HUES64 (cell line): ENCODE measurements at regions not wholly inside any gene's neighbourhood (a gene's known extent, or its start where the extent isn't known, plus 50 kb on each side); places are given as distances from the start of the nearest gene placed in this dataset.

Experiments used
- H3K27ac ChIP-seq: 2 replicates; pipeline ENCODE4 v1.7.0; 2013; ENCODE audit warnings: low read depth, low read length, inconsistent platforms
- H3K27me3 ChIP-seq: 2 replicates; pipeline ENCODE4 v1.6.1; 2013; ENCODE audit warnings: mild to moderate bottlenecking, low read length; ENCODE audit not compliant: insufficient read depth
- H3K36me3 ChIP-seq: 2 replicates; pipeline ENCODE4 v1.6.1; 2013; ENCODE audit warnings: mild to moderate bottlenecking, low read length; ENCODE audit not compliant: insufficient read depth
- H3K4me1 ChIP-seq: 2 replicates; pipeline ENCODE4 v1.6.1; 2013; ENCODE audit warnings: mild to moderate bottlenecking, low read length, moderate library complexity; ENCODE audit not compliant: insufficient read depth
- H3K4me3 ChIP-seq: 2 replicates; pipeline ENCODE4 v1.5.1; 2013; ENCODE audit warnings: mild to moderate bottlenecking, low read length, moderate library complexity
- H3K9ac ChIP-seq: 2 replicates; pipeline ENCODE4 v1.6.1; 2013; ENCODE audit warnings: mild to moderate bottlenecking, low read depth, low read length
- H3K9me3 ChIP-seq: 2 replicates; pipeline ENCODE4 v1.6.1; 2013; ENCODE audit warnings: low read depth, low read length; ENCODE audit not compliant: insufficient read depth
- WGBS: fragments of 150-250, 120-280 bp; methylation state at CpG from one replicate; pipeline ENCODE4 v1.1.7; 2013; ENCODE audit warnings: missing lambda C conversion rate; 5-methylcytosine and 5-hydroxymethylcytosine counted together

DNA sequence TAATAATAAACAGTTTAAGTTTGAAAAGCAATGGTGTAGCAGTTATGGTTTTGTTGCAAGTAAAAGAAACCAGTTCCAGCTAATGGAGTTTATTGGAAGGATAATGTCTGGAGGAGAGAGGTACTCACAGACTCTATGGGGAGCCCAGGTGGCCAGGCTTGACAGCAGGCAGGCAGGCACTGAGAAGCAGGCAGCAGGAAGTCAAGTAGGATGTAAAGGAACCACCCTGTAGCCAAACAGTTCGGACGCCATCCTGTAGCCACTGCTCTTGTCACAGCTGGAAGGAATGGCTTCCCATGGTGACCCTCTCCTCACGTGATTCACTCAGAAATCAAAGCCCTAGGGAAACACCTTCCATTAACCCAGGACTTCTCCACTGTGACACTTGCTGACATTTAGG is 96.7 kb upstream of the MC3R start:
- Histone ChIP-seq H3K9ac (no peak overlapping the region), H3K9me3 (peaks cover 98% of the 10 kb centered on the region), H3K27me3 (no peaks in the 10 kb centered on the region), H3K4me1 (no peaks in the 10 kb centered on the region), H3K4me3 (no peak overlapping the region), H3K36me3 (no peaks in the 10 kb centered on the region), H3K27ac (no peak overlapping the region)
- 65% methylated on average over 3 of the region's 3 CpGs for WGBS

DNA sequence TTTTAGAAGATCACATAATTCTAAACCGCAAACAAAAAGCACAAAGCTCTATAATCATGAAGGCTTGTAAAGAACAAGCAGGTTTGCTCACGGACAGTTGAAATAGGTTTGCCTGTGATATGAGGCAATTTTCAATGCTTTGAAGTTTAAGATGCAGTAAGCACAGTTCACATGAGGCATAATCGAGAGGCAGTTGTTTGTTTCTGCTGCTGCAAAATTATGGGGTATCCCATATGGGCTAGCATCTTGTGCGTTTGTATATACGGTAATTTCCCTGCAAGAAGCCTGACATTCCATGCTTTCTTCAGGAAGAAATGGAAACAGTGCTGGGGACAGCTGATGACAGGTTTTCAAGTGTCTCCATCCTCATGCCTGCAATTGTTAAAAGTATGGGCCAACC is 94.6 kb upstream of the MC3R start:
- Histone ChIP-seq H3K9me3 (peaks cover 99% of the 10 kb centered on the region), H3K4me3 (no peak overlapping the region), H3K27ac (no peak overlapping the region), H3K36me3 (no peaks in the 10 kb centered on the region), H3K27me3 (no peaks in the 10 kb centered on the region), H3K9ac (no peak overlapping the region), H3K4me1 (no peaks in the 10 kb centered on the region)
- WGBS, result 79% methylated on average over 4 of the region's 5 CpGs

- 58% methylated on average over 5 of the region's 5 CpGs for WGBS
- Histone ChIP-seq H3K36me3 (no peaks in the 10 kb centered on the region), H3K4me1 (no peaks in the 10 kb centered on the region), H3K27me3 (no peaks in the 10 kb centered on the region), H3K9ac (no peak overlapping the region), H3K9me3 (peaks cover 98% of the 10 kb centered on the region), H3K27ac (no peak overlapping the region), H3K4me3 (no peak overlapping the region)
Measured at GRCh38 chr20:56155625-56156024, 92.9 kb upstream of the MC3R start.

DNA sequence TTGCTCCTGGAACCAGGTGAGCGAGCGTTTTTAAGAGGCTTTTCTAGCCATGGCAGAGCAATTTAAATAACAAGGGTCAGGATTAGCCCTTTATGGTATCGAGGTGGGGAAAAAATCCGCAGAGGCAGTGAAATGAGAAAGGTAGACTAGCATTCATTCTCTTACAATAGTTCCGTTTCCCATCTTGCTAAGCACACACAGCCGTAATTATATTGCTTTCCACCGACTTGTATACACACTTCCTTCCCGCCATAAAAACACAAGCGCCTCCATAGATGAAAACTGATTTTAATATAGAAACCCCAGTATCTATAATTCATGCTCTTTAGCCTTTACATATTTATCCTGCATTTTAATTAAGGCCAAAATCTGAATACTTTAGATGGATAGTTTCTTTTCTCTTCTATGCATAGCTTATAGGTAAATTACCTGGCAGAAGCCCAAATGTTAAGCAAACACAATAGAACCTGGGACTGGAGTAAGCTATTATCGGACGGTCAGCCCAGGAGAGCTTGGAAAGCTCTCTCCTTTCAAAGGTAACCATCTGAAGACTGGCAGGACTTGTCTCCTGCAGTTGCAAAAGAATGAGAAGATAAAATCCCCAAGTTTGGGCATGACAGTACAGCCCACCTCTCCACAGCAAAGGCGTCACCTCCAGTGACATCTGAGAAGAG is 90.9 kb upstream of the MC3R start:
- Histone ChIP-seq H3K4me1 (no peaks in the 10 kb centered on the region), H3K27ac (no peak overlapping the region), H3K27me3 (no peaks in the 10 kb centered on the region), H3K36me3 (no peaks in the 10 kb centered on the region), H3K4me3 (no peak overlapping the region), H3K9me3 (peaks cover 98% of the 10 kb centered on the region), H3K9ac (no peak overlapping the region)
- WGBS, result 85% methylated on average over 12 of the region's 12 CpGs

DNA sequence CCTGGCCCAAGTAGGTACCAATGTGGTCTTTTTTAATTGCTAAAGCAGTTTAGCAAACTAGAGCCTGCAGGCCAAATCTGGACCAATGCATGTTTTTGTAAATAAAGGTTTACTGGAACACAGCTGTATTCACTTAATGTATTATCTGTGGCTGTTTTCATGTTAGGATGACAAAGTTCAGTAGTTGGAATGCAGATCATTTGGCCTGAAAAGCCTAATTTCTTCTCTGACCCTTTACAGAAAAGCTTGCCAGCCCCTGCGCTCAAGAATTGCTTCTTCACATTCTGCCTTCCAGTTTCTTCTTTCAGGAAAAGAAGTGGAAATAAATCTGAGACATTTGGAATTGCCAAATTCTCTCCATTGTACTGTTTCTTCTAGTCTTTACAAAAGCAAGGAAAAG is 90.0 kb upstream of the MC3R start:
- H3K9ac ChIP-seq, result no peak overlapping the region
- WGBS, result 92% methylated on average over 1 of the region's 1 CpG
- H3K4me3 ChIP-seq, result no peak overlapping the region
- no peaks in the 10 kb centered on the region for H3K36me3 ChIP-seq
- H3K27me3 ChIP-seq, result no peaks in the 10 kb centered on the region
- H3K27ac ChIP-seq, result no peak overlapping the region
- H3K9me3 ChIP-seq, result peaks cover 98% of the 10 kb centered on the region
- no peaks in the 10 kb centered on the region for H3K4me1 ChIP-seq

DNA sequence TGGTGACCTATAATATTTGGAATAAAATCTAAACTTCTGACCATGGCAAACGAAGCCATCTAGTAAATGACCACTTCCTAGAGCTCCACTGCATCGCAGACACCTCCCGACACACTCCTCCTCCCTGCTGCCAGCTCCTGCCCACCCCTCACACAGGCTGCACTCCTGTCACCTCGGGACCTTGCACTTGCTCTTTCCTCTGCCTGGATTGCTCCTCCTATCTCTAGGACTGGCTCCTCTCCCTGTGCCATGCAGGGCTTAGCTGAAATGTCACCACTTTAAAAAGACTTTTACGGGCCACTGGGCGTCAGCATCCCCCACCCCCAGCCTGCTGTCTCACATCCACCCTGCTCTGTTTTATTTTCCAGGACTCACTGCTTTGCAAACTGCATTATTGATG is 87.6 kb upstream of the MC3R start:
- Histone ChIP-seq H3K9ac (no peak overlapping the region), H3K27me3 (no peaks in the 10 kb centered on the region), H3K4me3 (no peak overlapping the region), H3K9me3 (peaks cover 99% of the 10 kb centered on the region), H3K4me1 (no peaks in the 10 kb centered on the region), H3K36me3 (no peaks in the 10 kb centered on the region), H3K27ac (no peak overlapping the region)
- 73% methylated on average over 5 of the region's 6 CpGs for WGBS

DNA sequence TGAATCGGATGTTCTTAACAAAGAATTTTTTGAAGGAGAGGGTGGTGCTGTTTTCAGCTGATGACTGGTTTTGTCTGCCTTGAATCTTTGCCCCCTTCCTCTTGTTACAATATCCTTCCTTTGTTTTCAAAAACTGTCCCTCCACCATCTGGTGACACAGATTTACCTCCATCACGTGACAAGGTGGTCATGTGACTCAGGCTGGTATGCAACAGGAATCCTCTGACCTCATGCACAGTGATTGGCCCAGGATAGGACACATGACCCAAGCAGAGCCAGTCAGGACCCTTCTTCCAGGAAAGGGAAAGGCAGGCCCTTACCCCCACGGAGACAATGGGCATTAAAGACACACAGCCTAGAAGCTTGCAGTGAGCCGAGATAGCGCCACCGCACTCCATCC is 84.7 kb upstream of the MC3R start:
- Histone ChIP-seq H3K4me3 (no peak overlapping the region), H3K9me3 (peaks cover 99% of the 10 kb centered on the region), H3K36me3 (no peaks in the 10 kb centered on the region), H3K27me3 (no peaks in the 10 kb centered on the region), H3K27ac (no peak overlapping the region), H3K9ac (no peak overlapping the region), H3K4me1 (no peaks in the 10 kb centered on the region)
- WGBS, result 61% methylated on average over 6 of the region's 6 CpGs

- H3K4me1 ChIP-seq, result no peaks in the 10 kb centered on the region
- no peak overlapping the region for H3K9ac ChIP-seq
- 84% methylated on average over 15 of the region's 15 CpGs for WGBS
- H3K4me3 ChIP-seq, result no peak overlapping the region
- H3K27ac ChIP-seq, result no peak overlapping the region
- H3K9me3 ChIP-seq, result peaks cover 99% of the 10 kb centered on the region
- no peaks in the 10 kb centered on the region for H3K27me3 ChIP-seq
- H3K36me3 ChIP-seq, result no peaks in the 10 kb centered on the region
Measured at GRCh38 chr20:56166781-56167465, 81.6 kb upstream of the MC3R start.

GRCh38 chr20:56171087-56172012 is 77.2 kb upstream of the MC3R start:
- Histone ChIP-seq H3K9ac (no peak overlapping the region), H3K4me3 (no peak overlapping the region), H3K36me3 (no peaks in the 10 kb centered on the region), H3K4me1 (no peaks in the 10 kb centered on the region), H3K9me3 (peaks cover 95% of the 10 kb centered on the region), H3K27ac (no peak overlapping the region), H3K27me3 (no peaks in the 10 kb centered on the region)
- 62% methylated on average over 6 of the region's 6 CpGs for WGBS

GRCh38 chr20:56173438-56173837 is 75.1 kb upstream of the MC3R start:
- Histone ChIP-seq H3K36me3 (no peaks in the 10 kb centered on the region), H3K4me1 (no peaks in the 10 kb centered on the region), H3K27me3 (no peaks in the 10 kb centered on the region), H3K27ac (no peak overlapping the region), H3K4me3 (no peak overlapping the region), H3K9ac (no peak overlapping the region), H3K9me3 (peaks cover 94% of the 10 kb centered on the region)
- WGBS, result 78% methylated on average over 4 of the region's 5 CpGs

- H3K36me3 ChIP-seq, result no peaks in the 10 kb centered on the region
- H3K27ac ChIP-seq, result no peak overlapping the region
- no peaks in the 10 kb centered on the region for H3K27me3 ChIP-seq
- WGBS, result 67% methylated on average over 3 of the region's 3 CpGs
- H3K4me1 ChIP-seq, result no peaks in the 10 kb centered on the region
- no peak overlapping the region for H3K9ac ChIP-seq
- H3K4me3 ChIP-seq, result no peak overlapping the region
- peaks cover 93% of the 10 kb centered on the region for H3K9me3 ChIP-seq
Measured at GRCh38 chr20:56174416-56174815, 74.1 kb upstream of the MC3R start.
